ACC112 (cell line): ENCODE measurements at regions not wholly inside any gene's neighbourhood (a gene's known extent, or its start where the extent isn't known, plus 50 kb on each side); places are given as distances from the start of the nearest gene placed in this dataset.

Experiments
- H2AFZ ChIP-seq: fragments of 200-600 bp; sonication (generic); one replicate; pipeline ENCODE4 v1.6.0; 2017; ENCODE audit warnings: antibody characterized with exemption, low read length; ENCODE audit not compliant: unreplicated experiment
- H3K27ac ChIP-seq: fragments of 200-600 bp; sonication (generic); 2 replicates; pipeline ENCODE4 v1.5.1; 2014; ENCODE audit warnings: low read depth, mild to moderate bottlenecking, antibody characterized with exemption, low read length, moderate library complexity
- H3K27me3 ChIP-seq: fragments of 200-600 bp; sonication (generic); 2 replicates; pipeline ENCODE4 v1.6.1; 2014; ENCODE audit warnings: mild to moderate bottlenecking, antibody characterized with exemption, low read length, moderate library complexity, mixed read lengths; ENCODE audit not compliant: insufficient read depth
- H3K36me3 ChIP-seq: fragments of 200-600 bp; sonication (generic); 2 replicates; pipeline ENCODE4 v1.6.1; 2016; ENCODE audit warnings: mild to moderate bottlenecking, antibody characterized with exemption, low read length, moderate library complexity, mixed read lengths; ENCODE audit not compliant: insufficient read depth
- H3K4me1 ChIP-seq: fragments of 200-600 bp; sonication (generic); one replicate; pipeline ENCODE4 v1.6.1; 2016; ENCODE audit warnings: low read length, mixed read lengths; ENCODE audit not compliant: insufficient read depth, unreplicated experiment, control insufficient read depth
- H3K4me3 ChIP-seq: fragments of 200-600 bp; sonication (generic); 2 replicates; pipeline ENCODE4 v1.5.1; 2014; ENCODE audit warnings: mild to moderate bottlenecking, low read depth, low read length
- H3K79me2 ChIP-seq: fragments of 200-600 bp; sonication (generic); one replicate; pipeline ENCODE4 v1.6.0; 2016; ENCODE audit warnings: low read length; ENCODE audit not compliant: control insufficient read depth, unreplicated experiment, insufficient read depth

- Histone ChIP-seq H2AFZ (no peak overlapping the region), H3K27me3 (no peaks in the 10 kb centered on the region), H3K36me3 (no peaks in the 10 kb centered on the region), H3K27ac (no peak overlapping the region), H3K79me2 (no peaks in the 10 kb centered on the region), H3K4me3 (no peak overlapping the region), H3K4me1 (no peaks in the 10 kb centered on the region)
These were observed 73.6 kb downstream of the CTSL start for GRCh38 chr9:87799503-87799902.

GRCh38 chr9:87800456-87800855, 74.5 kb downstream of the CTSL start:
- Histone ChIP-seq H3K27ac (no peak overlapping the region), H2AFZ (no peak overlapping the region), H3K4me3 (no peak overlapping the region), H3K27me3 (no peaks in the 10 kb centered on the region), H3K79me2 (no peaks in the 10 kb centered on the region), H3K36me3 (no peaks in the 10 kb centered on the region), H3K4me1 (no peaks in the 10 kb centered on the region)

GRCh38 chr9:87801013-87801412, 75.1 kb downstream of the CTSL start:
- H3K27me3 ChIP-seq: no peaks in the 10 kb centered on the region
- H3K27ac ChIP-seq: no peak overlapping the region
- H3K36me3 ChIP-seq: no peaks in the 10 kb centered on the region
- no peak overlapping the region for H2AFZ ChIP-seq
- no peaks in the 10 kb centered on the region for H3K79me2 ChIP-seq
- no peak overlapping the region for H3K4me3 ChIP-seq
- no peaks in the 10 kb centered on the region for H3K4me1 ChIP-seq

GRCh38 chr9:87803166-87803565, 77.2 kb downstream of the CTSL start:
- no peaks in the 10 kb centered on the region for H3K36me3 ChIP-seq
- no peak overlapping the region for H3K4me3 ChIP-seq
- H3K27me3 ChIP-seq: no peaks in the 10 kb centered on the region

GRCh38 chr9:87803623-87804345, 77.9 kb downstream of the CTSL start:
- Histone ChIP-seq H3K4me1 (no peaks in the 10 kb centered on the region), H3K79me2 (no peaks in the 10 kb centered on the region), H3K36me3 (no peaks in the 10 kb centered on the region), H2AFZ (no peak overlapping the region), H3K27me3 (no peaks in the 10 kb centered on the region), H3K4me3 (no peak overlapping the region), H3K27ac (no peak overlapping the region)

More at GRCh38 chr9:87803166-87803565, 77.2 kb downstream of the CTSL start:
- Histone ChIP-seq H3K4me1 (no peaks in the 10 kb centered on the region), H3K27ac (no peak overlapping the region), H3K79me2 (no peaks in the 10 kb centered on the region), H2AFZ (no peak overlapping the region)

- Histone ChIP-seq H3K27ac (no peak overlapping the region), H3K79me2 (no peaks in the 10 kb centered on the region), H3K27me3 (no peaks in the 10 kb centered on the region), H3K4me1 (no peaks in the 10 kb centered on the region), H3K36me3 (no peaks in the 10 kb centered on the region), H3K4me3 (no peak overlapping the region), H2AFZ (no peak overlapping the region)
These were observed 77.4 kb upstream of the SPATA31E1 start for GRCh38 chr9:87805259-87805658.

- H3K36me3 ChIP-seq: no peaks in the 10 kb centered on the region
- H3K4me1 ChIP-seq: peaks cover 11% of the 10 kb centered on the region
- H2AFZ ChIP-seq: no peak overlapping the region
- H3K27ac ChIP-seq: no peak overlapping the region
- H3K79me2 ChIP-seq: no peaks in the 10 kb centered on the region
- H3K4me3 ChIP-seq: no peak overlapping the region
- H3K27me3 ChIP-seq: no peaks in the 10 kb centered on the region
These were observed 72.7 kb upstream of the SPATA31E1 start for GRCh38 chr9:87810008-87810407.

GRCh38 chr9:87810679-87811178, 71.9 kb upstream of the SPATA31E1 start:
- Histone ChIP-seq H2AFZ (no peak overlapping the region), H3K27me3 (no peaks in the 10 kb centered on the region), H3K27ac (no peak overlapping the region), H3K79me2 (no peaks in the 10 kb centered on the region), H3K4me1 (peaks cover 11% of the 10 kb centered on the region), H3K36me3 (no peaks in the 10 kb centered on the region), H3K4me3 (no peak overlapping the region)

GRCh38 chr9:87812375-87813118, 70.1 kb upstream of the SPATA31E1 start:
- 0 out of 2 replicates have a peak overlapping the region, but pooled peaks have one; percentile 6 for H3K4me3 ChIP-seq
- peak overlapping the region; percentile 42 for H3K27ac ChIP-seq
- no peaks in the 10 kb centered on the region for H3K36me3 ChIP-seq
- peak overlapping the region; percentile 55 for H2AFZ ChIP-seq
- no peaks in the 10 kb centered on the region for H3K27me3 ChIP-seq
- H3K79me2 ChIP-seq: no peaks in the 10 kb centered on the region
- H3K4me1 ChIP-seq: peaks cover 11% of the 10 kb centered on the region

- Histone ChIP-seq H3K4me1 (peaks cover 11% of the 10 kb centered on the region), H3K79me2 (no peaks in the 10 kb centered on the region), H3K27me3 (no peaks in the 10 kb centered on the region), H3K4me3 (no peak overlapping the region), H2AFZ (no peak overlapping the region), H3K27ac (0 out of 2 replicates have a peak overlapping the region, but pooled peaks have one; percentile 42), H3K36me3 (no peaks in the 10 kb centered on the region)
These were observed 69.6 kb upstream of the SPATA31E1 start for GRCh38 chr9:87813119-87813463.

- Histone ChIP-seq H2AFZ (no peak overlapping the region), H3K27me3 (no peaks in the 10 kb centered on the region), H3K36me3 (no peaks in the 10 kb centered on the region), H3K27ac (no peak overlapping the region), H3K4me3 (no peak overlapping the region), H3K79me2 (no peaks in the 10 kb centered on the region), H3K4me1 (peaks cover 11% of the 10 kb centered on the region)
These were observed 66.6 kb upstream of the SPATA31E1 start for GRCh38 chr9:87816036-87816435.
